Upper lobe of left lung (tissue), 4 donors: ENCODE measurements at regions not wholly inside any gene's neighbourhood (a gene's known extent, or its start where the extent isn't known, plus 50 kb on each side); places are given as distances from the start of the nearest gene placed in this dataset.

Experiments used
- CTCF ChIP-seq, 6 experiments: fragments of 450-650 bp in 4 of 6; fragments of 200-600 bp in 2 of 6; sonication (generic) in 2 of 6; IDR thresholded peaks; one replicate each; pipeline ENCODE4 v1.5.1; 2016 to 2019; ENCODE audit warnings: antibody characterized with exemption in 6 of 6
- EP300 ChIP-seq, 4 donors: sonication (generic); formaldehyde crosslinking; IDR thresholded peaks; one replicate each; pipeline ENCODE4 v1.5.1; 2017; ENCODE audit warnings: antibody characterized with exemption in 4 of 4, control low read depth in 2 of 4

GRCh38 chr12:75724307-75724927 is 213.0 kb upstream of the KRR1 start:
- TF ChIP-seq EP300 (IDR thresholded peaks at IDR 0.05) (no peak), CTCF (IDR thresholded peaks at IDR 0.05) (no peak)
